PC-3 (cell line): ENCODE measurements at regions not wholly inside any gene's neighbourhood (a gene's known extent, or its start where the extent isn't known, plus 50 kb on each side); places are given as distances from the start of the nearest gene placed in this dataset.

Source experiments
- ATAC-seq: fragments of 200-7000 bp; cut with Tn5 transposase; 2 replicates; pipeline ENCODE4 v1.9.1; 2020; ENCODE audit warnings: mild to moderate bottlenecking, moderate library complexity
- BruUV-seq: library from RNA; stranded (reverse); fragments of 400-500 nt; replicated peaks from 2 replicates; lab custom pipeline; 2021; lab: Mats Ljungman, UMichigan
- CTCF ChIA-PET: fragments of 300-600 bp; sonication (Branson Sonifier 250); formaldehyde crosslinking; loops from one replicate; lab custom pipeline; 2022; ENCODE audit warnings: antibody characterized with exemption; lab: Charles Lee
- POLR2A ChIA-PET: fragments of 300-600 bp; sonication (Branson Sonifier 250); formaldehyde crosslinking; loops from one replicate; lab custom pipeline; 2022; ENCODE audit warnings: antibody characterized with exemption; ENCODE audit not compliant: unreplicated experiment; lab: Charles Lee
- DNase-seq: peaks from one replicate; pipeline ENCODE4 v3.0.0-alpha.2; 2015
- H2AFZ ChIP-seq: fragments of 300-600 bp; sonication (generic); 2 replicates; pipeline ENCODE4 v1.6.0; 2016; ENCODE audit warnings: antibody characterized with exemption, low read length
- H3F3A ChIP-seq: fragments of 300-600 bp; sonication (generic); one replicate; pipeline ENCODE4 v1.6.0; 2017; ENCODE audit warnings: antibody characterized with exemption, low read length, control low read depth, mild to moderate bottlenecking; ENCODE audit not compliant: unreplicated experiment
- H3K27ac ChIP-seq: fragments of 300-600 bp; sonication (generic); 2 replicates; pipeline ENCODE4 v1.5.1; 2016; ENCODE audit warnings: mild to moderate bottlenecking, low read length
- H3K27me3 ChIP-seq: fragments of 300-600 bp; sonication (generic); 2 replicates; pipeline ENCODE4 v1.6.1; 2016; ENCODE audit warnings: low read length, mixed read lengths
- H3K36me3 ChIP-seq: fragments of 300-600 bp; sonication (generic); 2 replicates; pipeline ENCODE4 v1.6.1; 2016; ENCODE audit warnings: low read depth, mixed run types, low read length, mixed read lengths
- H3K4me1 ChIP-seq: fragments of 300-600 bp; sonication (generic); 2 replicates; pipeline ENCODE4 v1.5.1; 2016; ENCODE audit warnings: low read length; ENCODE audit not compliant: insufficient read depth
- H3K4me2 ChIP-seq: fragments of 300-600 bp; sonication (generic); 2 replicates; pipeline ENCODE4 v1.6.0; 2016; ENCODE audit warnings: low read length
- H3K4me3 ChIP-seq: fragments of 300-600 bp; sonication (generic); 2 replicates; pipeline ENCODE4 v1.5.1; 2016; ENCODE audit warnings: mild to moderate bottlenecking, low read length, mixed read lengths
- H3K79me2 ChIP-seq: fragments of 300-600 bp; sonication (generic); 2 replicates; pipeline ENCODE4 v1.6.1; 2017; ENCODE audit warnings: low read length, mixed read lengths
- H3K9ac ChIP-seq: fragments of 300-600 bp; sonication (generic); 2 replicates; pipeline ENCODE4 v1.6.0; 2016; ENCODE audit warnings: mild to moderate bottlenecking, low read length
- H3K9me2 ChIP-seq: fragments of 300-600 bp; sonication (generic); replicated peaks from 2 replicates; pipeline ENCODE4 v1.6.1; 2016; ENCODE audit warnings: mixed run types, low read length, mixed read lengths
- H3K9me3 ChIP-seq: fragments of 300-600 bp; sonication (generic); 2 replicates; pipeline ENCODE4 v1.6.1; 2016; ENCODE audit warnings: low read length, mixed read lengths
- H4K20me1 ChIP-seq: fragments of 300-600 bp; sonication (generic); 2 replicates; pipeline ENCODE4 v1.6.1; 2016; ENCODE audit warnings: low read length, mixed read lengths
- CTCF ChIP-seq: fragments of 300-600 bp; sonication (generic); conservative IDR thresholded peaks from 2 replicates; pipeline ENCODE4 v1.5.1; 2017; ENCODE audit warnings: antibody characterized with exemption, low read depth, mild to moderate bottlenecking, low read length
- EZH2 ChIP-seq: fragments of 300-600 bp; sonication (generic); IDR thresholded peaks from one replicate; pipeline ENCODE4 v1.6.1; 2017; ENCODE audit warnings: antibody characterized with exemption, mild to moderate bottlenecking, low read length; ENCODE audit not compliant: unreplicated experiment
- EZH2phosphoT487 ChIP-seq: fragments of 300-600 bp; sonication (generic); IDR thresholded peaks from 2 replicates; pipeline ENCODE4 v1.6.1; 2018; ENCODE audit warnings: mild to moderate bottlenecking, antibody characterized with exemption, low read length, borderline replicate concordance
- intact Hi-C: fragments of 100-400 bp; cut with micrococcal nuclease; formaldehyde crosslinking; loops from 2 replicates; pipeline ENCODE4 v1.9.0; 2023

- H3K9me3 ChIP-seq, result peaks cover 24% of the 10 kb centered on the region; the same call in 1 of the 2 replicates
- H3K27ac ChIP-seq, result no peak overlapping the region
- ATAC-seq (no peak), DNase-seq (no peak)
- H3F3A ChIP-seq, result no peaks in the 10 kb centered on the region
- H4K20me1 ChIP-seq, result no peaks in the 10 kb centered on the region
- no peaks in the 10 kb centered on the region for H3K9me2 ChIP-seq
- intact Hi-C loops, result no loop called here
- no peak overlapping the region for H2AFZ ChIP-seq
- H3K4me1 ChIP-seq, result no peaks in the 10 kb centered on the region
- ChIA-PET CTCF (no interaction called here), POLR2A (no interaction called here)
- H3K79me2 ChIP-seq, result no peaks in the 10 kb centered on the region
- no peak overlapping the region for H3K4me2 ChIP-seq
- H3K36me3 ChIP-seq, result no peaks in the 10 kb centered on the region
- no peaks in the 10 kb centered on the region for H3K27me3 ChIP-seq
- H3K9ac ChIP-seq, result no peak overlapping the region
- no peak overlapping the region for H3K4me3 ChIP-seq
- no peak for TF ChIP-seq EZH2
- TF ChIP-seq EZH2phosphoT487, result no peak
- no peak for TF ChIP-seq CTCF
- no TSS peak for BruUV-seq
These were observed 102.5 kb upstream of the PDZRN3 start for GRCh38 chr3:73727117-73727821.

GRCh38 chr3:73723596-73723995 lies 98.9 kb upstream of the PDZRN3 start:
- intact Hi-C loops, result no loop called here
- H3K79me2 ChIP-seq, result no peaks in the 10 kb centered on the region
- ChIA-PET POLR2A (no interaction called here), CTCF (no interaction called here)
- H3K4me1 ChIP-seq, result no peaks in the 10 kb centered on the region
- TF ChIP-seq EZH2phosphoT487, result no peak
- no peak for TF ChIP-seq EZH2
- no peak for TF ChIP-seq CTCF
- H3K27ac ChIP-seq, result no peak overlapping the region
- no peaks in the 10 kb centered on the region for H3F3A ChIP-seq
- peaks cover 26% of the 10 kb centered on the region for H3K9me3 ChIP-seq
- H3K36me3 ChIP-seq, result no peaks in the 10 kb centered on the region
- no peaks in the 10 kb centered on the region for H3K27me3 ChIP-seq
- no TSS peak for BruUV-seq
- no peak overlapping the region for H3K9ac ChIP-seq
- no peaks in the 10 kb centered on the region for H3K9me2 ChIP-seq
- no peak overlapping the region for H3K4me3 ChIP-seq
- ATAC-seq (no peak), DNase-seq (no peak)
- H3K4me2 ChIP-seq, result no peak overlapping the region
- H2AFZ ChIP-seq, result no peak overlapping the region
- no peaks in the 10 kb centered on the region for H4K20me1 ChIP-seq

- no TSS peak for BruUV-seq
- intact Hi-C loops, result no loop called here
- no peaks in the 10 kb centered on the region for H3K27me3 ChIP-seq
- no peak for DNase-seq
- H3K4me1 ChIP-seq, result no peaks in the 10 kb centered on the region
- no peaks in the 10 kb centered on the region for H3K9me2 ChIP-seq
- CTCF ChIA-PET, result no interaction called here
- H3K9me3 ChIP-seq, result peaks cover 17% of the 10 kb centered on the region
- no peaks in the 10 kb centered on the region for H3K79me2 ChIP-seq
- no peaks in the 10 kb centered on the region for H3F3A ChIP-seq
- no peak overlapping the region for H3K4me3 ChIP-seq
- H3K9ac ChIP-seq, result no peak overlapping the region
- H3K4me2 ChIP-seq, result no peak overlapping the region
- TF ChIP-seq EZH2 (no peak), CTCF (no peak), EZH2phosphoT487 (no peak)
- no peak overlapping the region for H3K27ac ChIP-seq
- ATAC-seq, result no peak
- H3K36me3 ChIP-seq, result no peaks in the 10 kb centered on the region
- H4K20me1 ChIP-seq, result no peaks in the 10 kb centered on the region
- POLR2A ChIA-PET, result no interaction called here
- no peak overlapping the region for H2AFZ ChIP-seq
These were observed 95.1 kb upstream of the PDZRN3 start for GRCh38 chr3:73719861-73720260.
